ENCODE measurements at regions not wholly inside any gene's neighbourhood (a gene's known extent, or its start where the extent isn't known, plus 50 kb on each side); places are given as distances from the start of the nearest gene placed in this dataset.
"Not testable (repeated sequence)": the region's sequence is repeated elsewhere in the genome, so short reads cannot be mapped to it uniquely, and the experiment has no call there.

- no peak for ATAC-seq
- DNase-seq (ENCODE audit: low spot score in 2 of 2): no peak
- no peak overlapping the region for H3K27ac Mint-ChIP-seq
Observed at GRCh38 chr17:14585099-14585498, 284.2 kb downstream of the HS3ST3B1 start.

GRCh38 chr17:14582996-14583395 is 282.1 kb downstream of the HS3ST3B1 start:
- ATAC-seq: no peak
- no peak for DNase-seq (ENCODE audit: low spot score in 2 of 2)
- no peaks in the 10 kb centered on the region for H3K9me3 Mint-ChIP-seq
- no peaks in the 10 kb centered on the region for H3K36me3 Mint-ChIP-seq
- H3K27ac Mint-ChIP-seq: no peak overlapping the region

More at GRCh38 chr17:14585099-14585498, 284.2 kb downstream of the HS3ST3B1 start:
- no peaks in the 10 kb centered on the region for H3K9me3 Mint-ChIP-seq
- no peaks in the 10 kb centered on the region for H3K36me3 Mint-ChIP-seq

- DNase-seq (ENCODE audit: low spot score in 2 of 2): no peak
- no peaks in the 10 kb centered on the region for H3K36me3 Mint-ChIP-seq
- no peak overlapping the region for H3K27ac Mint-ChIP-seq
- ATAC-seq: no peak
- no peaks in the 10 kb centered on the region for H3K9me3 Mint-ChIP-seq
Observed at GRCh38 chr17:14581186-14581830, 280.4 kb downstream of the HS3ST3B1 start.

- DNase-seq (ENCODE audit: low spot score in 2 of 2): no peak
Observed at GRCh38 chr17:14580499-14580898, 279.6 kb downstream of the HS3ST3B1 start.

GRCh38 chr17:14579716-14580115 is 278.8 kb downstream of the HS3ST3B1 start:
- DNase-seq (ENCODE audit: low spot score in 2 of 2): no peak

More at GRCh38 chr17:14580499-14580898, 279.6 kb downstream of the HS3ST3B1 start:
- no peak overlapping the region for H3K27ac Mint-ChIP-seq
- no peaks in the 10 kb centered on the region for H3K9me3 Mint-ChIP-seq
- H3K36me3 Mint-ChIP-seq: no peaks in the 10 kb centered on the region
- ATAC-seq: no peak

GRCh38 chr17:14575471-14575953 is 274.6 kb downstream of the HS3ST3B1 start:
- ATAC-seq (no peak), DNase-seq (ENCODE audit: low spot score in 2 of 2) (no peak)
- no peak overlapping the region for H3K27ac Mint-ChIP-seq
- peaks cover 3 to 7% of the 10 kb centered on the region in 2 donors for H3K9me3 Mint-ChIP-seq
- H3K36me3 Mint-ChIP-seq: peaks cover 0 to 4% of the 10 kb centered on the region in 2 donors

More at GRCh38 chr17:14579716-14580115, 278.8 kb downstream of the HS3ST3B1 start:
- peaks cover 0 to 1% of the 10 kb centered on the region in 2 donors for H3K36me3 Mint-ChIP-seq
- H3K27ac Mint-ChIP-seq: no peak overlapping the region
- H3K9me3 Mint-ChIP-seq: peaks cover under 1 to 5% of the 10 kb centered on the region in 2 donors
- no peak for ATAC-seq

GRCh38 chr17:14560325-14560724 is 259.4 kb downstream of the HS3ST3B1 start:
- ATAC-seq; DNase-seq (ENCODE audit: low spot score in 2 of 2); H3K36me3 Mint-ChIP-seq; H3K27ac Mint-ChIP-seq; H3K9me3 Mint-ChIP-seq: not testable (repeated sequence)

- Mint-ChIP-seq H3K36me3 (no peaks in the 10 kb centered on the region), H3K9me3 (no peaks in the 10 kb centered on the region), H3K27ac (no peak overlapping the region)
- peak in 1 of 2 donors; percentile 69 for ATAC-seq
- no peak for DNase-seq (ENCODE audit: low spot score in 2 of 2)
Observed at GRCh38 chr17:14559264-14560119, 258.6 kb downstream of the HS3ST3B1 start.

- Mint-ChIP-seq H3K27ac (no peak overlapping the region), H3K36me3 (no peaks in the 10 kb centered on the region), H3K9me3 (no peaks in the 10 kb centered on the region)
- ATAC-seq: no peak
- DNase-seq (ENCODE audit: low spot score in 2 of 2): no peak
Observed at GRCh38 chr17:14557480-14557879, 256.6 kb downstream of the HS3ST3B1 start.

- Mint-ChIP-seq H3K9me3 (no peaks in the 10 kb centered on the region), H3K27ac (no peak overlapping the region), H3K36me3 (no peaks in the 10 kb centered on the region)
- no peak for ATAC-seq
- no peak for DNase-seq (ENCODE audit: low spot score in 2 of 2)
Observed at GRCh38 chr17:14553847-14554246, 253.0 kb downstream of the HS3ST3B1 start.

GRCh38 chr17:14552306-14552705 is 251.4 kb downstream of the HS3ST3B1 start:
- ATAC-seq: no peak
- no peak for DNase-seq (ENCODE audit: low spot score in 2 of 2)
- Mint-ChIP-seq H3K27ac (no peak overlapping the region), H3K9me3 (no peaks in the 10 kb centered on the region), H3K36me3 (no peaks in the 10 kb centered on the region)

GRCh38 chr17:14547556-14547955 is 246.7 kb downstream of the HS3ST3B1 start:
- Mint-ChIP-seq H3K9me3 (no peaks in the 10 kb centered on the region), H3K36me3 (no peaks in the 10 kb centered on the region), H3K27ac (no peak overlapping the region)
- no peak for ATAC-seq
- no peak for DNase-seq (ENCODE audit: low spot score in 2 of 2)

GRCh38 chr17:14547016-14547415 is 246.1 kb downstream of the HS3ST3B1 start:
- Mint-ChIP-seq H3K36me3 (no peaks in the 10 kb centered on the region), H3K27ac (no peak overlapping the region), H3K9me3 (peaks cover 0 to 3% of the 10 kb centered on the region in 2 donors)
- no peak for DNase-seq (ENCODE audit: low spot score in 2 of 2)
- no peak for ATAC-seq

- DNase-seq (ENCODE audit: low spot score in 2 of 2) (no peak), ATAC-seq (no peak)
- no peaks in the 10 kb centered on the region for H3K36me3 Mint-ChIP-seq
- no peak overlapping the region for H3K27ac Mint-ChIP-seq
- peaks cover 0 to 3% of the 10 kb centered on the region in 2 donors for H3K9me3 Mint-ChIP-seq
Observed at GRCh38 chr17:14545156-14545906, 244.4 kb downstream of the HS3ST3B1 start.

- H3K27ac Mint-ChIP-seq: no peak overlapping the region
- DNase-seq (ENCODE audit: low spot score in 2 of 2) (no peak), ATAC-seq (no peak)
- no peaks in the 10 kb centered on the region for H3K36me3 Mint-ChIP-seq
- peaks cover 0 to 6% of the 10 kb centered on the region in 2 donors for H3K9me3 Mint-ChIP-seq
Observed at GRCh38 chr17:14541714-14542113, 240.8 kb downstream of the HS3ST3B1 start.

- DNase-seq (ENCODE audit: low spot score in 2 of 2) (no peak), ATAC-seq (no peak)
- Mint-ChIP-seq H3K27ac (no peak overlapping the region), H3K9me3 (peaks cover 0 to 6% of the 10 kb centered on the region in 2 donors), H3K36me3 (peaks cover 0 to 2% of the 10 kb centered on the region in 2 donors)
Observed at GRCh38 chr17:14539801-14540200, 238.9 kb downstream of the HS3ST3B1 start.

GRCh38 chr17:14532242-14532641 is 231.4 kb downstream of the HS3ST3B1 start:
- Mint-ChIP-seq H3K9me3 (peaks cover 23 to 25% of the 10 kb centered on the region in 2 donors), H3K36me3 (peaks cover 21 to 33% of the 10 kb centered on the region in 2 donors)
- ATAC-seq; DNase-seq (ENCODE audit: low spot score in 2 of 2); H3K27ac Mint-ChIP-seq: not testable (repeated sequence)
